GM06990 (cell line): ENCODE measurements at regions not wholly inside any gene's neighbourhood (a gene's known extent, or its start where the extent isn't known, plus 50 kb on each side); places are given as distances from the start of the nearest gene placed in this dataset.

Source experiments
- DNase-seq: peaks from one replicate; pipeline ENCODE4 v3.0.0-alpha.2; 2011; ENCODE audit not compliant: insufficient read length; ENCODE audit errors: extremely low read depth
- H3K27me3 ChIP-seq: replicated peaks from 2 replicates; pipeline ENCODE4 v1.6.0; 2011; ENCODE audit warnings: low read length; ENCODE audit not compliant: control insufficient read depth, insufficient read depth
- H3K36me3 ChIP-seq: 2 replicates; pipeline ENCODE4 v1.5.1; 2011; ENCODE audit warnings: low read length; ENCODE audit not compliant: control insufficient read depth, insufficient read depth
- H3K4me3 ChIP-seq: replicated peaks from 2 replicates; pipeline ENCODE4 v1.5.1; 2011; ENCODE audit warnings: low read depth, mild to moderate bottlenecking, control low read depth, low read length
- CTCF ChIP-seq: IDR thresholded peaks from 2 replicates; pipeline ENCODE4 v1.5.1; 2011; ENCODE audit warnings: low read length, control low read depth, mild to moderate bottlenecking, inconsistent platforms; ENCODE audit not compliant: insufficient read depth, poor library complexity, severe bottlenecking

- no peaks in the 10 kb centered on the region; the same call in 1 of the 2 replicates for H3K27me3 ChIP-seq
- H3K4me3 ChIP-seq: no peak overlapping the region
- no peaks in the 10 kb centered on the region for H3K36me3 ChIP-seq
- no peak for DNase-seq
- TF ChIP-seq CTCF: no peak
Observed at GRCh38 chr14:92252323-92252722, 70.6 kb upstream of the SLC24A4 start.

GRCh38 chr14:92253381-92253894, 69.5 kb upstream of the SLC24A4 start:
- Histone ChIP-seq H3K36me3 (no peaks in the 10 kb centered on the region), H3K27me3 (no peaks in the 10 kb centered on the region; the same call in 1 of the 2 replicates), H3K4me3 (no peak overlapping the region)
- TF ChIP-seq CTCF: no peak
- no peak for DNase-seq

GRCh38 chr14:92254786-92255185, 68.2 kb upstream of the SLC24A4 start:
- Histone ChIP-seq H3K4me3 (no peak overlapping the region), H3K27me3 (no peaks in the 10 kb centered on the region; the same call in 1 of the 2 replicates), H3K36me3 (no peaks in the 10 kb centered on the region)
- no peak for DNase-seq
- no peak for TF ChIP-seq CTCF

- peak; percentile 46 for DNase-seq
- H3K36me3 ChIP-seq: no peaks in the 10 kb centered on the region
- no peak overlapping the region for H3K4me3 ChIP-seq
- TF ChIP-seq CTCF: no peak
- H3K27me3 ChIP-seq: no peaks in the 10 kb centered on the region
Observed at GRCh38 chr14:92258934-92259333, 64.0 kb upstream of the SLC24A4 start.

DNA sequence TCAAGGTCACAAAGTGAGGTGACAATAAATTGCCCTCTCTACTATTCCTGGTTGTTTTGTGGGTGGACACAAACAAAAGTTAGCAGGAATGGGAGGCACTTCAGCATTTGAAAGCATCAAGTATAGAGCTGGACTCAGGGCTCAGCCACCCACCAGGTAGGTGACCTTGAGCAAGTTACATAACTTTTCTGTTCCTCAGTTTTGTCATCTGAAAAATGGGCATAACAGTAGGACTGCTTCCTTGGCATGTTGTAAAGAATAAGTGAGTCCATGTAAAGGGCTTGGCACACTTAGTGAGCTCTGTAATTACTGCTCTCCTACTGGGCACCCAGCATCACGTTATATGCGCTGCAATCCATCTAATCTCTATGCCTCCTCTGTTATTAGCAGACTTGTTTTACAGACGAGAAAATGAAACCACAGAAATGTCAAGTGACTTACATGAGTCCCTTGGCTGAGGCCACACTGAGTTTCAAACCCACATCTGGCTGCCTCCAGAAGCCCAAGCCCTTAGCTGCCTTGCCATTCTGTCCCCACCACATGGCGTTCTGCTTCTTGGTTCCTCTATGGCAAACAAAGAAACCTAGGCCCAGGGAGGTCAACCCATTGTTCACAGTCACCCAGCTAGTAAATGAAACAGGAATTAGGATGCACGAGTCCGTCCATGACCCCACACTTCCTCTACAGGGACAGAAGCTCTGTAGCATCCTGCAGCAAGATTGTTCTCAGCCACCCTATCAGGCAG, 63.2 kb upstream of the SLC24A4 start:
- Histone ChIP-seq H3K36me3 (no peaks in the 10 kb centered on the region), H3K4me3 (no peak overlapping the region), H3K27me3 (no peaks in the 10 kb centered on the region)
- TF ChIP-seq CTCF: peak; percentile 14
- DNase-seq: peak; percentile 84
